ENCODE measurements at regions not wholly inside any gene's neighbourhood (a gene's known extent, or its start where the extent isn't known, plus 50 kb on each side); places are given as distances from the start of the nearest gene placed in this dataset.

GRCh38 chr20:19823216-19823615 lies 65.2 kb downstream of the RIN2 start:
- no peak for TF ChIP-seq POLR2A (IDR thresholded peaks at IDR 0.05; ENCODE audit: low read depth, low read length)
- no peak for TF ChIP-seq POLR2AphosphoS5 (IDR thresholded peaks at IDR 0.05; ENCODE audit: low read depth, low read length)
